GM23338 (cell line): ENCODE measurements at regions not wholly inside any gene's neighbourhood (a gene's known extent, or its start where the extent isn't known, plus 50 kb on each side); places are given as distances from the start of the nearest gene placed in this dataset.
A peak's percentile ranks its signal among the peaks of the same experiment; 100 is the strongest.

Experiments
- ATAC-seq: fragments of 200-7000 bp; cut with Tn5 transposase; 3 replicates; pipeline ENCODE4 v1.9.1; 2020
- DNase-seq: peaks from one replicate; pipeline ENCODE4 v3.0.0-alpha.2; 2015; ENCODE audit warnings: low spot score
- H2AFZ ChIP-seq: fragments of 200-600 bp; sonication (generic); 2 replicates; pipeline ENCODE4 v1.8.0; 2016; ENCODE audit warnings: antibody characterized with exemption, mild to moderate bottlenecking, moderate library complexity
- H3F3A ChIP-seq: fragments of 200-600 bp; sonication (generic); replicated peaks from 2 replicates; pipeline ENCODE4 v1.8.0; 2017; ENCODE audit warnings: antibody characterized with exemption, mixed run types, low read depth
- H3K27ac ChIP-seq: fragments of 200-600 bp; sonication (generic); 2 replicates; pipeline ENCODE4 v1.6.1; 2016; ENCODE audit warnings: low read depth
- H3K27me3 ChIP-seq: fragments of 200-600 bp; sonication (generic); 2 replicates; pipeline ENCODE4 v1.8.0; 2016; ENCODE audit warnings: mild to moderate bottlenecking, mixed run types, moderate library complexity; ENCODE audit not compliant: insufficient read depth
- H3K36me3 ChIP-seq: fragments of 200-600 bp; sonication (generic); 2 replicates; pipeline ENCODE4 v1.8.0; 2016; ENCODE audit warnings: mild to moderate bottlenecking; ENCODE audit not compliant: insufficient read depth
- H3K4me1 ChIP-seq: fragments of 200-600 bp; sonication (generic); 2 replicates; pipeline ENCODE4 v1.8.0; 2016; ENCODE audit warnings: mild to moderate bottlenecking, moderate library complexity; ENCODE audit not compliant: insufficient read depth
- H3K4me2 ChIP-seq: fragments of 200-600 bp; sonication (generic); 2 replicates; pipeline ENCODE4 v1.7.1; 2017; ENCODE audit warnings: mixed run types
- H3K4me3 ChIP-seq: fragments of 200-600 bp; sonication (generic); 2 replicates; pipeline ENCODE4 v1.6.1; 2016; ENCODE audit warnings: mixed run types
- H3K79me2 ChIP-seq: fragments of 200-600 bp; sonication (generic); replicated peaks from 2 replicates; pipeline ENCODE4 v1.8.0; 2017; ENCODE audit warnings: mild to moderate bottlenecking; ENCODE audit not compliant: insufficient read depth
- H3K9me2 ChIP-seq: fragments of 200-600 bp; sonication (generic); 2 replicates; pipeline ENCODE4 v1.8.0; 2017; ENCODE audit not compliant: insufficient read depth
- H4K20me1 ChIP-seq: fragments of 200-600 bp; sonication (generic); replicated peaks from 2 replicates; pipeline ENCODE4 v1.8.0; 2017; ENCODE audit warnings: mild to moderate bottlenecking; ENCODE audit not compliant: insufficient read depth
- H3K27ac Mint-ChIP-seq: 2 replicates; pipeline ENCODE4 v1.8.0; 2020; ENCODE audit warnings: inconsistent platforms, mild to moderate bottlenecking, moderate library complexity, mixed read lengths
- H3K27me3 Mint-ChIP-seq: 3 replicates; pipeline ENCODE4 v1.8.0; 2022; ENCODE audit warnings: low read depth, mild to moderate bottlenecking, moderate library complexity, mixed read lengths, inconsistent platforms; ENCODE audit not compliant: insufficient read depth, poor library complexity
- H3K36me3 Mint-ChIP-seq: 3 replicates; pipeline ENCODE4 v1.8.0; 2021; ENCODE audit warnings: low read depth, mild to moderate bottlenecking, inconsistent platforms, moderate library complexity, mixed read lengths
- H3K4me1 Mint-ChIP-seq: 3 replicates; pipeline ENCODE4 v1.8.0; 2020; ENCODE audit warnings: mild to moderate bottlenecking, inconsistent platforms, mixed read lengths
- H3K4me3 Mint-ChIP-seq: 3 replicates; pipeline ENCODE4 v1.8.0; 2021; ENCODE audit warnings: moderate library complexity, mild to moderate bottlenecking, inconsistent platforms, mixed read lengths
- H3K9me3 Mint-ChIP-seq: 3 replicates; pipeline ENCODE4 v1.8.0; 2020; ENCODE audit warnings: moderate library complexity, mild to moderate bottlenecking, inconsistent platforms, mixed read lengths
- CREB1 ChIP-seq: fragments of 250-450 bp; sonication (Bioruptor Pico); IDR thresholded peaks from 2 replicates; pipeline ENCODE4 v1.5.0; 2020; ENCODE audit warnings: low read depth, mild to moderate bottlenecking, moderate library complexity
- CTCF ChIP-seq, 2 experiments: fragments of 200-600 bp in 1 of 2; sonication (generic) in 1 of 2; conservative IDR thresholded peaks; 2 replicates each; pipeline versions ENCODE4 v1.5.1 to v1.6.1; 2016 to 2017; ENCODE audit warnings: antibody characterized with exemption in 2 of 2, low read depth in 2 of 2, mild to moderate bottlenecking in 2 of 2, moderate library complexity in 1 of 2
- JUNB ChIP-seq: IDR thresholded peaks from one replicate; pipeline ENCODE4 v1.6.1; 2016; ENCODE audit warnings: antibody characterized with exemption; ENCODE audit not compliant: unreplicated experiment
- NANOG ChIP-seq: IDR thresholded peaks from 2 replicates; pipeline ENCODE4 v1.6.1; 2016; ENCODE audit warnings: antibody characterized with exemption, borderline replicate concordance
- POLR2AphosphoS5 ChIP-seq: IDR thresholded peaks from 2 replicates; pipeline ENCODE4 v1.6.1; 2016; ENCODE audit warnings: antibody characterized with exemption, low read depth
- REST ChIP-seq: IDR thresholded peaks from one replicate; pipeline ENCODE4 v1.6.1; 2018; ENCODE audit warnings: antibody characterized with exemption; ENCODE audit not compliant: unreplicated experiment
- TF ChIP-seq, protein P1 (sequence below): IDR thresholded peaks from 2 replicates; pipeline ENCODE4 v1.6.1; 2016; ENCODE audit warnings: antibody characterized with exemption

DNA sequence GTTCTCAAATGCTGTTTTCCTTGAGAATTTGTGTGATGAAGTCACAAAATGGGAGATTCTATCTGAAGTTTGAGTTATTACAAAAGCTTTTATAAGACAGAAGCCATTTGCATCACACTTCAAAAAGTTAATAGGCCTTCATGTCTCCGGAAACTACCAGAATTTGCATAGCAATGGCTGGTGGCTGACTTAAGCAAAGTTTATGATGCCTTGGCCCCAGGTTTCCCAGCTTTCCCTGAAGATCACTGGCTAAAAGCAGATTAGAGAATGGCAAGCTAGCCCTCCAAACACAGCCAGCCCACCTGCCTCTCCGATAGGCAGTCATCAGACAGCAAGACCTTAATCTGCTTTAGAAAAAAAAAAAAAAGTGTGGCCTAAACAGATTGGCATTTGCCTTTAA lies 197.8 kb downstream of the HS3ST1 start:
- Histone ChIP-seq H4K20me1 (no peaks in the 10 kb centered on the region), H3K27me3 (no peaks in the 10 kb centered on the region), H3K9me2 (0 out of 2 replicates have a peak, but pooled peaks cover 9% of the 10 kb centered on the region), H3K4me1 (peaks cover 33% of the 10 kb centered on the region), H3F3A (no peaks in the 10 kb centered on the region), H3K27ac (peak overlapping the region; percentile 8), H3K4me3 (no peak overlapping the region), H3K36me3 (peaks cover 3% of the 10 kb centered on the region; the same call in 1 of the 2 replicates), H2AFZ (no peak overlapping the region), H3K79me2 (no peaks in the 10 kb centered on the region), H3K4me2 (peak overlapping the region; percentile 53)
- Mint-ChIP-seq H3K4me3 (no peak overlapping the region), H3K36me3 (peaks cover 11% of the 10 kb centered on the region; the same call in 2 of the 3 replicates), H3K27ac (0 out of 2 replicates have a peak overlapping the region, but pooled peaks have one; percentile 20), H3K4me1 (peaks cover 48% of the 10 kb centered on the region), H3K27me3 (peaks cover 11% of the 10 kb centered on the region), H3K9me3 (peaks cover 4% of the 10 kb centered on the region; the same call in 1 of the 3 replicates)
- ATAC-seq: peak; percentile 46
- TF ChIP-seq NANOG: peak; percentile 86
- no peak for TF ChIP-seq CREB1 (CRISPR knock-in tag)
- TF ChIP-seq, protein P1, sequence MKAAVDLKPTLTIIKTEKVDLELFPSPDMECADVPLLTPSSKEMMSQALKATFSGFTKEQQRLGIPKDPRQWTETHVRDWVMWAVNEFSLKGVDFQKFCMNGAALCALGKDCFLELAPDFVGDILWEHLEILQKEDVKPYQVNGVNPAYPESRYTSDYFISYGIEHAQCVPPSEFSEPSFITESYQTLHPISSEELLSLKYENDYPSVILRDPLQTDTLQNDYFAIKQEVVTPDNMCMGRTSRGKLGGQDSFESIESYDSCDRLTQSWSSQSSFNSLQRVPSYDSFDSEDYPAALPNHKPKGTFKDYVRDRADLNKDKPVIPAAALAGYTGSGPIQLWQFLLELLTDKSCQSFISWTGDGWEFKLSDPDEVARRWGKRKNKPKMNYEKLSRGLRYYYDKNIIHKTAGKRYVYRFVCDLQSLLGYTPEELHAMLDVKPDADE: no peak
- TF ChIP-seq CTCF (conservative IDR thresholded peaks at IDR 0.05; ENCODE audit: low read depth in 2 of 2): no peak
- TF ChIP-seq JUNB: no peak
- TF ChIP-seq REST: no peak
- TF ChIP-seq POLR2AphosphoS5: no peak
- peak; percentile 43 for DNase-seq

GRCh38 chr4:11228530-11228929 lies 200.2 kb downstream of the HS3ST1 start:
- H3K27me3 ChIP-seq: no peaks in the 10 kb centered on the region
- H3K9me2 ChIP-seq: no peaks in the 10 kb centered on the region
- no peaks in the 10 kb centered on the region for H3K9me3 Mint-ChIP-seq
- H3K4me3 Mint-ChIP-seq: no peak overlapping the region
- H3K79me2 ChIP-seq: no peaks in the 10 kb centered on the region
- H3K27ac ChIP-seq: no peak overlapping the region
- H3K4me1 Mint-ChIP-seq: peaks cover 51% of the 10 kb centered on the region
- ATAC-seq (no peak), DNase-seq (no peak)
- no peak overlapping the region for H3K4me2 ChIP-seq
- H3K36me3 Mint-ChIP-seq: no peaks in the 10 kb centered on the region
- H4K20me1 ChIP-seq: no peaks in the 10 kb centered on the region
- no peak overlapping the region for H3K4me3 ChIP-seq
- no peaks in the 10 kb centered on the region for H3F3A ChIP-seq
- peaks cover 9% of the 10 kb centered on the region for H3K27me3 Mint-ChIP-seq
- H2AFZ ChIP-seq: no peak overlapping the region
- no peaks in the 10 kb centered on the region for H3K36me3 ChIP-seq
- no peak overlapping the region for H3K27ac Mint-ChIP-seq
- peaks cover 39% of the 10 kb centered on the region for H3K4me1 ChIP-seq
- TF ChIP-seq REST: no peak
